HFFc6 (cell line): ENCODE measurements at regions not wholly inside any gene's neighbourhood (a gene's known extent, or its start where the extent isn't known, plus 50 kb on each side); places are given as distances from the start of the nearest gene placed in this dataset.

Experiments
- DNase-seq: peaks from one replicate; pipeline ENCODE4 v3.0.0-alpha.2; 2018
- H3K27ac Mint-ChIP-seq: 2 replicates; pipeline ENCODE4 v1.8.0; 2020; ENCODE audit warnings: mild to moderate bottlenecking, mixed read lengths
- H3K27me3 Mint-ChIP-seq: 2 replicates; pipeline ENCODE4 v1.8.0; 2021; ENCODE audit warnings: mild to moderate bottlenecking, moderate library complexity, mixed read lengths; ENCODE audit not compliant: insufficient read depth
- H3K36me3 Mint-ChIP-seq: 2 replicates; pipeline ENCODE4 v1.8.0; 2021; ENCODE audit warnings: low read depth, mixed read lengths
- H3K4me1 Mint-ChIP-seq: 2 replicates; pipeline ENCODE4 v1.8.0; 2020; ENCODE audit warnings: low read depth, mixed read lengths
- H3K4me3 Mint-ChIP-seq: 2 replicates; pipeline ENCODE4 v1.8.0; 2020; ENCODE audit warnings: mild to moderate bottlenecking, moderate library complexity, mixed read lengths
- H3K9me3 Mint-ChIP-seq: 2 replicates; pipeline ENCODE4 v1.8.0; 2020; ENCODE audit warnings: mild to moderate bottlenecking, mixed read lengths
- TF ChIP-seq, protein P1 (sequence below): fragments of 200-600 bp; sonication (generic); IDR thresholded peaks from 2 replicates; pipeline ENCODE4 v1.5.0; 2021; ENCODE audit warnings: antibody characterized with exemption, mild to moderate bottlenecking

DNA sequence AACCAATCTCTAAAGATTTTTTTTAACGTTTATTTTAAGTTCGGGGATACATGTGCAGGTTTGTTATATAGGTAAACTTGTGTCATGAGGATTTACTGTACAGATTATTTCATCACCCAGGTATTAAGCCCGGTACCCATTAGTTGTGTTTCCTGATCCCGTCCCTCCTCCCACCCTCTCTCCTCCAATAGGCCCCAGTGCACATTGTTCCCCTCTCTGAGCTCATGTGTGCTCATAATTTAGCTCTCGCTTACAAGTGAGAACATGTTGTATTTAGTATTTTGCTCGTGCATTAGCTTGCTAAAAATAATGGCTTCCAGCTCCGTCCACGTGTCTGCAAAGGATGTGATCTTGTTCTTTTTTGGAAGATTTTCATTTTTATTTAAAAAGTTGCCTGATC is 2309.4 kb upstream of the AGA start:
- no peaks in the 10 kb centered on the region for H3K36me3 Mint-ChIP-seq
- TF ChIP-seq, protein P1, sequence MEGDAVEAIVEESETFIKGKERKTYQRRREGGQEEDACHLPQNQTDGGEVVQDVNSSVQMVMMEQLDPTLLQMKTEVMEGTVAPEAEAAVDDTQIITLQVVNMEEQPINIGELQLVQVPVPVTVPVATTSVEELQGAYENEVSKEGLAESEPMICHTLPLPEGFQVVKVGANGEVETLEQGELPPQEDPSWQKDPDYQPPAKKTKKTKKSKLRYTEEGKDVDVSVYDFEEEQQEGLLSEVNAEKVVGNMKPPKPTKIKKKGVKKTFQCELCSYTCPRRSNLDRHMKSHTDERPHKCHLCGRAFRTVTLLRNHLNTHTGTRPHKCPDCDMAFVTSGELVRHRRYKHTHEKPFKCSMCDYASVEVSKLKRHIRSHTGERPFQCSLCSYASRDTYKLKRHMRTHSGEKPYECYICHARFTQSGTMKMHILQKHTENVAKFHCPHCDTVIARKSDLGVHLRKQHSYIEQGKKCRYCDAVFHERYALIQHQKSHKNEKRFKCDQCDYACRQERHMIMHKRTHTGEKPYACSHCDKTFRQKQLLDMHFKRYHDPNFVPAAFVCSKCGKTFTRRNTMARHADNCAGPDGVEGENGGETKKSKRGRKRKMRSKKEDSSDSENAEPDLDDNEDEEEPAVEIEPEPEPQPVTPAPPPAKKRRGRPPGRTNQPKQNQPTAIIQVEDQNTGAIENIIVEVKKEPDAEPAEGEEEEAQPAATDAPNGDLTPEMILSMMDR: no peak
- H3K27me3 Mint-ChIP-seq: no peaks in the 10 kb centered on the region; the same call in 1 of the 2 replicates
- no peak overlapping the region for H3K4me3 Mint-ChIP-seq
- DNase-seq: no peak
- no peaks in the 10 kb centered on the region for H3K4me1 Mint-ChIP-seq
- H3K27ac Mint-ChIP-seq: no peak overlapping the region
- peaks cover 23% of the 10 kb centered on the region for H3K9me3 Mint-ChIP-seq

DNA sequence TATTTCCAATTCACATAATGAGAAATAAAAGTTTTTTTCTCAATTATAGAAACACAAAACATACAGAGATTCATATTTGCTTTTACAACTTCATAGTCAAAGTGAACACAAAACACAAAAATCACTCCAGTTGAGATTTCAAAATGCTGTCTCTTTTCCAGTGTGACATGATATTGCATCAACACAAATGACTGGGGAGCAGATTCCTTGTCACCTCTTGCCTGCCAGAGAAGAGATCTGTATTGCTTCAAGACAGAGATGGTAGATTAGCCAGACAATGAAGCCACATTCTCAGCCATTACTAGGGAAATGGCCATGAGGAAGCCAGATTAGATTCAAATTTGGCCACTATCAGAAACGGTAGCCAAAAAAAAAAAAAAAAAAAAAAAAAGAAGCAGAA is 2313.1 kb upstream of the AGA start:
- TF ChIP-seq, protein P1: no peak
- Mint-ChIP-seq H3K27me3 (no peaks in the 10 kb centered on the region; the same call in 1 of the 2 replicates), H3K27ac (no peak overlapping the region), H3K4me3 (no peak overlapping the region), H3K9me3 (peaks cover 16% of the 10 kb centered on the region), H3K36me3 (no peaks in the 10 kb centered on the region), H3K4me1 (no peaks in the 10 kb centered on the region)
- no peak for DNase-seq

DNA sequence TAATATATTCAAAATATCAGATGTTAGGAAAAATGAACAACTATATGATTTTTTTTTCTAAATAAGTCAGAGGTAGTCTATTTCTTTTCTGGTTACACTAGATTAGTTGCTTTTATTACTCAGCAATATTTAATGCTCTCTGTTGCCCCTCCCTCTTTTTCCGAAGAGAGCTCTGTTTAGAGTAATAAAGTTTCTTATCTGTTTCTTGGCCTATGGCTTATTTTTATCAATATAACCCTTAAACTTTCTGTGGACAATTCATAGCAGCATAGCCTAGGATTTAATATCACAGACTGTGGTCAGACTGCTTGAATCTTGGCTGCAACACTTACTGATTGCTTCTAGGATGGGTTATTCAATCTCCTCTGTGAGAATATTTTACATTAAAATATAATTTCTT is 2315.4 kb upstream of the AGA start:
- DNase-seq: no peak
- Mint-ChIP-seq H3K4me1 (no peaks in the 10 kb centered on the region), H3K9me3 (peaks cover 22% of the 10 kb centered on the region), H3K27me3 (no peaks in the 10 kb centered on the region; the same call in 1 of the 2 replicates), H3K4me3 (no peak overlapping the region), H3K27ac (no peak overlapping the region), H3K36me3 (no peaks in the 10 kb centered on the region)
- TF ChIP-seq, protein P1: no peak

DNA sequence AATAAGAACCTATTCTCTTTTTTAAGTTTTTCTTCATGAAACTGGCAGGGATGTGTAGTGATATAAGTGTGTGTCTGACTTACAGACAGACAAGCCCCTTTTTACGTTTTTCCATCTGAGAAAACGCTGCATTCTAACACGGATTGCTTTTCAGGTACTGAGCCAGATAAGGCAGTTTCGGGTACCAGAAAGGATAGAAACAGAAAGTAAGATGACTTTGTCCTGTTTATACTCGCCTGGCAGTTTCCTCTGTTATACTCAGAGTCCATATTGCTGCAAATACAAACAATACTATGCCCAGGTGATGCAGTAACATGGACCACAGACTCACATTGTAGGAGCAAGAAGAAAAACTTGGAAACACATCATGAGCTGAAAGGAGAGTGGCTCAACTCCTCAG is 2320.6 kb upstream of the AGA start:
- H3K9me3 Mint-ChIP-seq: peaks cover 29% of the 10 kb centered on the region
- TF ChIP-seq, protein P1: no peak
- no peaks in the 10 kb centered on the region for H3K36me3 Mint-ChIP-seq
- DNase-seq: no peak
- H3K4me1 Mint-ChIP-seq: no peaks in the 10 kb centered on the region
- no peak overlapping the region for H3K4me3 Mint-ChIP-seq
- no peak overlapping the region for H3K27ac Mint-ChIP-seq
- no peaks in the 10 kb centered on the region; the same call in 1 of the 2 replicates for H3K27me3 Mint-ChIP-seq

DNA sequence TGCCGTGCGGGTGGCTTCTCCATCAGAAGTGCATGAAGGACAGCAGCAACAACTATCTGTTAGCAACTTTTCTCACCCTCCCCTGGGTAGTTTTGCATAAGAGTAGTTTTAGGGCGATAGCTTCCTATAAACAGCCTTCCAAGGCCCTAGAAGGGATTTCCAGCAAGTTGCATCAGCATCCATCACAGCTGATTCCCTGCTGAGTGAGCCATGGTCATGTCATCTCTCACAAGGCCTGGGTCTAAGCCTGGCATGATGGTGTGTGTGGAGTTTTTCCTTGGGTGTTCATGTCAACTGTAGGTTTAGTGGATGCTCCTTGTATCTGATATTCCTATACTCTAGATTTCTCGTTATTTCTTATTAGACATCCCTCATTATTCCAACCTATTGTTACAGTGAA is 2324.7 kb upstream of the AGA start:
- no peaks in the 10 kb centered on the region for H3K4me1 Mint-ChIP-seq
- H3K9me3 Mint-ChIP-seq: peaks cover 26% of the 10 kb centered on the region
- H3K27me3 Mint-ChIP-seq: no peaks in the 10 kb centered on the region
- no peak overlapping the region for H3K27ac Mint-ChIP-seq
- DNase-seq: no peak
- no peaks in the 10 kb centered on the region for H3K36me3 Mint-ChIP-seq
- TF ChIP-seq, protein P1: no peak
- no peak overlapping the region for H3K4me3 Mint-ChIP-seq

DNA sequence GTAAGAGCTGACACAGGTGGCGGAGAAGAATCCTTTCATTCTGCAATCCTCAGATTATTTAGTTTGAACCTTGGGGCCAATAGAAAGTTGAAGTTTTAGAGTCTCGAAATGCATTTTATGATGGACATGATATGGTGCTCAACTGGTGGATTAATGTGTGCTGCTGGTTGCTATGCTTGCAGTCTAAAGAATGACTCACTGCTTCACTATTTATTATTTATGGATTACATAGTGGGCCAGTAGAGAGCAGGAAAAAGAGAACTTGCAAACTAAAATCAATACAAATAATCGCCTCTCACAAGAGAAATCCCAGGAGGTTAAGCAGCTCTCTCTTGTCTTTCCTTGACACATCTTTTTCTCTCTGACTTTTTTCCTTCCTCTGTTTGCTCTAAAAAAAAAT is 2326.8 kb upstream of the AGA start:
- Mint-ChIP-seq H3K4me1 (no peaks in the 10 kb centered on the region), H3K36me3 (no peaks in the 10 kb centered on the region), H3K27me3 (no peaks in the 10 kb centered on the region), H3K9me3 (peaks cover 16% of the 10 kb centered on the region), H3K27ac (no peak overlapping the region), H3K4me3 (no peak overlapping the region)
- no peak for DNase-seq
- TF ChIP-seq, protein P1: no peak
